Endothelial cell of umbilical vein (primary cell): ENCODE measurements at regions not wholly inside any gene's neighbourhood (a gene's known extent, or its start where the extent isn't known, plus 50 kb on each side); places are given as distances from the start of the nearest gene placed in this dataset.

Experiments
- BruUV-seq: library from RNA; stranded (reverse); fragments of 400-500 nt; replicated peaks from 2 replicates; lab custom pipeline; 2021; lab: Mats Ljungman, UMichigan
- CTCF ChIA-PET: fragments of 300-600, 350-600 bp; sonication (Branson Sonifier 250); formaldehyde crosslinking; loops from one replicate; lab custom pipeline; 2021; ENCODE audit warnings: antibody characterized with exemption, inconsistent platforms; lab: Charles Lee
- POLR2A ChIA-PET: fragments of 300-600, 350-600 bp; sonication (Branson Sonifier 250); formaldehyde crosslinking; loops from one replicate; lab custom pipeline; 2021; ENCODE audit warnings: antibody characterized with exemption, inconsistent platforms; lab: Charles Lee
- DNase-seq: peaks from one replicate; pipeline ENCODE4 v3.0.0-alpha.2; 2011; ENCODE audit warnings: low read depth, low spot score
- FAIRE-seq: peaks from 2 replicates; lab custom pipeline; 2011; peaks lifted over from hg19 to GRCh38; lab: Jason Lieb, UNC
- H2AFZ ChIP-seq: 2 replicates; pipeline ENCODE4 v1.6.0; 2012; ENCODE audit warnings: low read depth, low read length, control low read depth, inconsistent platforms
- H3K27ac ChIP-seq: 2 replicates; pipeline ENCODE4 v1.5.1; 2011; ENCODE audit warnings: low read depth, mild to moderate bottlenecking, control low read depth, low read length, moderate library complexity; ENCODE audit not compliant: insufficient read depth
- H3K27me3 ChIP-seq, 2 experiments: 2 replicates each; pipeline versions ENCODE4 v1.6.0 to v1.6.1; 2011; ENCODE audit warnings: low read length in 2 of 2, mixed read lengths in 1 of 2; ENCODE audit not compliant: control insufficient read depth in 2 of 2, insufficient read depth in 2 of 2
- H3K36me3 ChIP-seq, 2 experiments: 2 replicates in 1 of 2; 3 replicates in 1 of 2; pipeline ENCODE4 v1.5.1; 2011; ENCODE audit warnings: low read length in 2 of 2, mild to moderate bottlenecking in 1 of 2, moderate library complexity in 1 of 2; ENCODE audit not compliant: control insufficient read depth in 2 of 2, insufficient read depth in 2 of 2; ENCODE audit errors: extremely low read depth in 1 of 2
- H3K4me1 ChIP-seq: 3 replicates; pipeline ENCODE4 v1.5.1; 2011; ENCODE audit warnings: mild to moderate bottlenecking, low read length; ENCODE audit not compliant: control insufficient read depth, insufficient read depth; ENCODE audit errors: extremely low read depth
- H3K4me2 ChIP-seq: 2 replicates; pipeline ENCODE4 v1.6.1; 2011; ENCODE audit warnings: low read length, control low read depth, mixed read lengths; ENCODE audit not compliant: insufficient read depth
- H3K4me3 ChIP-seq, 3 experiments: fragments of 200-600 bp in 1 of 3; sonication (generic), shearing (Covaris generic) in 1 of 3; replicated peaks in 1 of 3; 2 replicates each; pipeline ENCODE4 v1.5.1; 2011 to 2016; ENCODE audit warnings: control low read depth in 3 of 3, low read length in 3 of 3, mild to moderate bottlenecking in 2 of 3, inconsistent platforms in 1 of 3, low read depth in 1 of 3, moderate library complexity in 1 of 3; ENCODE audit not compliant: insufficient read depth in 1 of 3
- H3K79me2 ChIP-seq: 2 replicates; pipeline ENCODE4 v1.6.0; 2012; ENCODE audit warnings: low read length, inconsistent platforms; ENCODE audit not compliant: control insufficient read depth, insufficient read depth
- H3K9ac ChIP-seq: replicated peaks from 2 replicates; pipeline ENCODE3; 2011; ENCODE audit warnings: low read length, control low read depth; ENCODE audit not compliant: insufficient read depth; ENCODE audit errors: extremely low read depth
- H3K9me1 ChIP-seq: replicated peaks from 3 replicates; pipeline ENCODE4 v1.6.0; 2011; ENCODE audit warnings: mild to moderate bottlenecking, low read length; ENCODE audit not compliant: control insufficient read depth, insufficient read depth; ENCODE audit errors: extremely low read depth
- H3K9me3 ChIP-seq: replicated peaks from 2 replicates; pipeline ENCODE4 v1.5.1; 2012; ENCODE audit warnings: low read length, inconsistent platforms; ENCODE audit not compliant: control insufficient read depth, insufficient read depth
- H4K20me1 ChIP-seq: replicated peaks from 2 replicates; pipeline ENCODE3; 2011; ENCODE audit warnings: mild to moderate bottlenecking, low read length; ENCODE audit not compliant: control insufficient read depth, insufficient read depth; ENCODE audit errors: extremely low read depth
- EZH2 ChIP-seq: IDR thresholded peaks from 2 replicates; pipeline ENCODE4 v1.6.1; 2012; ENCODE audit warnings: borderline replicate concordance, low read depth, mild to moderate bottlenecking, moderate library complexity, low read length, inconsistent platforms; ENCODE audit not compliant: severe bottlenecking
- FOS ChIP-seq: IDR thresholded peaks from 2 replicates; pipeline ENCODE4 v1.6.1; 2011; ENCODE audit warnings: mild to moderate bottlenecking, low read length, moderate library complexity, borderline replicate concordance; ENCODE audit not compliant: insufficient read depth
- GATA2 ChIP-seq: IDR thresholded peaks from 2 replicates; pipeline ENCODE4 v1.7.0; 2011; ENCODE audit warnings: low read depth, mild to moderate bottlenecking, moderate library complexity, mixed read lengths, low read length; ENCODE audit not compliant: insufficient read length, insufficient read depth
- JUN ChIP-seq: IDR thresholded peaks from 2 replicates; pipeline ENCODE4 v1.6.1; 2011; ENCODE audit warnings: borderline replicate concordance, low read depth; ENCODE audit not compliant: insufficient read length, insufficient read depth
- MYC ChIP-seq: IDR thresholded peaks from one replicate; pipeline ENCODE4 v1.6.1; 2011; ENCODE audit warnings: mild to moderate bottlenecking, low read depth, low read length
- POLR2A ChIP-seq: IDR thresholded peaks from 2 replicates; pipeline ENCODE4 v1.6.1; 2012; ENCODE audit warnings: low read depth, mild to moderate bottlenecking, control low read depth, low read length
- POLR2AphosphoS5 ChIP-seq: IDR thresholded peaks from 2 replicates; pipeline ENCODE4 v1.6.1; 2012; ENCODE audit warnings: low read depth, mild to moderate bottlenecking, control low read depth, low read length, moderate library complexity; ENCODE audit not compliant: insufficient read depth
- dilution Hi-C: fragments of 300-500 bp; cut with MboI; formaldehyde crosslinking; loops from one replicate; pipeline ENCODE4 v1.15.0; 2019; ENCODE audit warnings: low sequenced_read_pairs; ENCODE audit not compliant: extremely low pct_ligation_motif_present
- intact Hi-C: fragments of 100-400 bp; cut with micrococcal nuclease; formaldehyde crosslinking; loops from one replicate; pipeline ENCODE4 v1.10.0; 2022
- TF ChIP-seq, protein P1 (sequence below), 2 donors: IDR thresholded peaks; 1 replicate in 1 of 2; 2 replicates in 1 of 2; pipeline ENCODE4 v1.5.1; 2011; ENCODE audit warnings: low read length in 2 of 2, mild to moderate bottlenecking in 2 of 2, moderate library complexity in 2 of 2, control low read depth in 1 of 2, inconsistent platforms in 1 of 2, low read depth in 1 of 2; ENCODE audit not compliant: insufficient read depth in 1 of 2; ENCODE audit errors: extremely low read depth in 1 of 2
- TF ChIP-seq, protein P2 (sequence below): IDR thresholded peaks from 2 replicates; pipeline ENCODE4 v1.6.1; 2011; ENCODE audit not compliant: insufficient read depth, insufficient read length

DNA sequence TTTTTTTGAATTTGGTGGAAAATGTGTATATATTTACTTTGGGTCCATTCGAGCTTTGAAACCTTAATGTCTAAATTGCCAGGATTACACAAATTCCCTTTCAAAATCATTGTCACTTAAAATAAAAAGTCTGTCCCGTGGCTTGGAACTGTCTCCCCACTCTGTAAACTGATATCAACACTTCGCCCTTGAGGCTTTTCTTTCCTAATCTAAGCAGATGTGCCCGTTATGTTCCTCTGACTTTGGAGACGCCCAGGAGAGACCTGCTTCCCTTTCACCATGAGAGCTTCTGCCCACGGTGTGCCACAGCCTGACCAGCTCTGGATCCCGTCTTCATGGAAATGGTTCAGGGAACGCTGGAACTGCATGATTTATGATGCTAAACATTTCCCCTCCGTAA is 151.3 kb downstream of the C16orf95 start:
- Histone ChIP-seq H3K27ac (no peak overlapping the region), H3K9me1 (no peaks in the 10 kb centered on the region), H4K20me1 (no peaks in the 10 kb centered on the region), H3K9ac (no peak overlapping the region), H3K4me2 (no peak overlapping the region), H3K9me3 (no peaks in the 10 kb centered on the region), H3K79me2 (no peaks in the 10 kb centered on the region), H3K4me1 (no peaks in the 10 kb centered on the region), H3K27me3 (peaks cover 9% of the 10 kb centered on the region in 2 experiments), H2AFZ (no peak overlapping the region), H3K4me3 (no peak overlapping the region), H3K36me3 (no peaks in the 10 kb centered on the region)
- DNase-seq, result no peak
- POLR2A ChIA-PET, result no interaction called here
- dilution Hi-C loops, result no loop called here
- CTCF ChIA-PET, result no interaction called here
- no TSS peak for BruUV-seq
- intact Hi-C loops, result no loop called here
- FAIRE-seq, result no peak
- TF ChIP-seq, protein P1, sequence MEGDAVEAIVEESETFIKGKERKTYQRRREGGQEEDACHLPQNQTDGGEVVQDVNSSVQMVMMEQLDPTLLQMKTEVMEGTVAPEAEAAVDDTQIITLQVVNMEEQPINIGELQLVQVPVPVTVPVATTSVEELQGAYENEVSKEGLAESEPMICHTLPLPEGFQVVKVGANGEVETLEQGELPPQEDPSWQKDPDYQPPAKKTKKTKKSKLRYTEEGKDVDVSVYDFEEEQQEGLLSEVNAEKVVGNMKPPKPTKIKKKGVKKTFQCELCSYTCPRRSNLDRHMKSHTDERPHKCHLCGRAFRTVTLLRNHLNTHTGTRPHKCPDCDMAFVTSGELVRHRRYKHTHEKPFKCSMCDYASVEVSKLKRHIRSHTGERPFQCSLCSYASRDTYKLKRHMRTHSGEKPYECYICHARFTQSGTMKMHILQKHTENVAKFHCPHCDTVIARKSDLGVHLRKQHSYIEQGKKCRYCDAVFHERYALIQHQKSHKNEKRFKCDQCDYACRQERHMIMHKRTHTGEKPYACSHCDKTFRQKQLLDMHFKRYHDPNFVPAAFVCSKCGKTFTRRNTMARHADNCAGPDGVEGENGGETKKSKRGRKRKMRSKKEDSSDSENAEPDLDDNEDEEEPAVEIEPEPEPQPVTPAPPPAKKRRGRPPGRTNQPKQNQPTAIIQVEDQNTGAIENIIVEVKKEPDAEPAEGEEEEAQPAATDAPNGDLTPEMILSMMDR (IDR thresholded peaks at IDR 0.05; ENCODE audit: extremely low read depth in 1 of 2, insufficient read depth in 1 of 2, low read depth in 1 of 2, low read length in 2 of 2), result no peak
- TF ChIP-seq MYC (no peak), GATA2 (no peak)

DNA sequence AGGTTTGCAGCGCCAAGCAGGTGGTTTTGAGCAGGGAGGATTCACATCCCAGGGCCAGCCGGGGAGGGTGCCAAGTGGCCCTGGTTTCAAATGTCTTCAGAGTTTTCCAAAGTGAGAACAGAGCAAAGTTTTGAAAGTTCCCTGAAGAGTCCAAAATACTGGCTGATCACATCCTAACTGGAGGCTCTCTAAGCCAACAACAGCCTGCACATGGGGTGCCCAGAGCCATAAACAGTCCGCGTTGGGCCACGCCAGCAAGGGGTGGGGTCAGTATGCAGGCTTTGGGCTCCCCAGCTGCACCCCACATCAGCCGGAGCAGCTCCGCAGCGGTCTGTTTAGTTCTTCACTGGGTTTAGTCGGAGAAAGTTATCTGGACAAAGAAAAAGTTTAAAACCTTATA is 150.9 kb downstream of the C16orf95 start:
- Histone ChIP-seq H3K4me3 (no peak overlapping the region), H3K9ac (no peak overlapping the region), H3K27ac (no peak overlapping the region), H4K20me1 (no peaks in the 10 kb centered on the region), H3K27me3 (peaks cover 7 to 9% of the 10 kb centered on the region in 2 experiments), H3K79me2 (no peaks in the 10 kb centered on the region), H3K36me3 (no peaks in the 10 kb centered on the region), H2AFZ (no peak overlapping the region), H3K9me3 (no peaks in the 10 kb centered on the region), H3K4me1 (no peaks in the 10 kb centered on the region), H3K9me1 (no peaks in the 10 kb centered on the region), H3K4me2 (no peak overlapping the region)
- DNase-seq (no peak), FAIRE-seq (no peak)
- ChIA-PET CTCF (no interaction called here), POLR2A (no interaction called here)
- BruUV-seq, result no TSS peak
- dilution Hi-C loops, result no loop called here
- TF ChIP-seq JUN, result no peak
- no peak for TF ChIP-seq POLR2AphosphoS5
- TF ChIP-seq POLR2A, result no peak
- no peak for TF ChIP-seq EZH2
- TF ChIP-seq, protein P1 (IDR thresholded peaks at IDR 0.05; ENCODE audit: extremely low read depth in 1 of 2, insufficient read depth in 1 of 2, low read depth in 1 of 2, low read length in 2 of 2), result no peak
- no peak for TF ChIP-seq GATA2
- TF ChIP-seq FOS, result no peak
- TF ChIP-seq, protein P2, sequence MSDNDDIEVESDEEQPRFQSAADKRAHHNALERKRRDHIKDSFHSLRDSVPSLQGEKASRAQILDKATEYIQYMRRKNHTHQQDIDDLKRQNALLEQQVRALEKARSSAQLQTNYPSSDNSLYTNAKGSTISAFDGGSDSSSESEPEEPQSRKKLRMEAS, result no peak
- TF ChIP-seq MYC, result no peak
- intact Hi-C loops, result no loop called here
